Fibroblast of upper back skin (primary cell): ENCODE measurements at regions not wholly inside any gene's neighbourhood (a gene's known extent, or its start where the extent isn't known, plus 50 kb on each side); places are given as distances from the start of the nearest gene placed in this dataset.
"Not testable (repeated sequence)": the region's sequence is repeated elsewhere in the genome, so short reads cannot be mapped to it uniquely, and the experiment has no call there.

Source experiments
- DNase-seq: peaks from one replicate; pipeline ENCODE4 v3.0.0-alpha.2; 2013

DNA sequence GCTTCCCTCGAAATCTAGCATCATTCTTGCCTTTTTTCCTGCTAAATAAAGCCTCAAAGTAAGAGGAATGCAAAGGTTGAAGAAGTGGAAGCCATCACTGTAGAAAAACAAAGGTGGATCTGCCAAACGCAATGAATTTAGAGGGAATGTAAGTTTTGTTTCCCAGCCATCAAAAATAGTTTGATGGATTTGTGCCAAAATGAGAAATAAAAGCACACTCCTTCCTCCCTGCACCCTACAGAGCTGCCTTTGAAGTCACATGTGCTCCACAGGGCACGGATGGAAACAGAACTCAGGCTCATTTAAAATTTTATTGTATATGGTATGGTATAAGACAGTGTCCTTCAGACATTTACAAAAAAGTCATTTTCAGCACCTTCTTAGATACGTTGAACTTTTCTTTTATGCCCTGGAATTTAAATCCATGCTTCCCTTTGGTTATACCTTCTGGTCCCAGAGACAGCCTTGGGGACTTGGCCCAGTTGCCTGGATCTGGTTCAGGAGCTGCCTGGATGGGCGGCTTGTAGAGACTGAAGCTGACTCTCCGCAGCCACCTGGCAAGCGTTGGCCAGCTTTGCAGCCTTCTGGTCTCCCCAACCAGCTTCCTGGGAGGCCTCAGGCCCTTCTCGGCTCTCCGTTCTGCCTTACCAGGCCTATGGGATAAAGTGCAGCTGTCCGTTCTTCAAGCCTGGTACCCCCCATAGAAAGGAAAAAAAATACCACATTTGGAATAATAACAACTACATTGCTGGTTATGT is 228.5 kb upstream of the NEBL start:
- no peak for DNase-seq

GRCh38 chr10:21122907-21123306 is 225.8 kb upstream of the NEBL start:
- no peak for DNase-seq

DNA sequence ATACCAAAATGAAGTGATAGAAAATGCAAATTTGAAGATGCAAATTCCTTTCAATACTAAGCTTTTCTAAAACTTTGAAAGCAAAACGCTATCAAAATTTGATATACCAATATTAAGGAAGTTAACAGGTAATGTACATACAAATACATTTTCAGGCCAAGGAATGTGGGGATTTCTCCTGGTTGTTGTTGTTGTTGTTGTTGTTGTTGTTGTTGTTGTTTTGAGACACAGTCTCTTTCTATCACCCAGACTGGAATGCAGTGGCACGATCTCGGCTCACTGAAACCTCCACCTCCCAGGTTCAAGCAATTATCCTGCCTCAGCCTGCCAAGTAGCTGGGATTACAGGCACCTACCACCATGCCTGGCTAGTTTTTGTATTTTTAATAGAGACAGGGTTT is 224.7 kb upstream of the NEBL start:
- DNase-seq = not testable (repeated sequence)

DNA sequence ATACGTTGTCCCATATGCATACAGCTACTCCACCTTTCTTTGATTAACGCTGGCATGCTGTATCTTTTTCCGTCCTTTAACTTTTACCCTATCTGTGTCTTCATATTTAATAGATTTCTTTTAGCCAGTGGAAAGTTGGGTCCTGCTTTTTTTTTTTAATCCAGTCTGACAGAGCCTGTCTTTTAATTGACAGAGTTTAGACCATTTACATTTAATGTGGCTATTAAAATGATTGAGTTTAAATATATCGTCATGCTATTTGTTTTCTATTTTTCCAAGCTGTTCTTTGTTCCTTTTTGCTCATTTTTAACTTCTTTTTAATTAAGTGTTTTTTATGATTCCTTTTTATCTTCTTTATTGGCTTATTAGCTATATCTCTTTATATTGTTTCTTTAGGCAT is 217.6 kb upstream of the NEBL start:
- DNase-seq = no peak

- no peak for DNase-seq
Observed at GRCh38 chr10:21110358-21110757, 213.2 kb upstream of the NEBL start.

GRCh38 chr10:21106931-21107330 is 209.8 kb upstream of the NEBL start:
- not testable (repeated sequence) for DNase-seq

GRCh38 chr10:21105331-21105730 is 208.2 kb upstream of the NEBL start:
- DNase-seq = not testable (repeated sequence)

DNA sequence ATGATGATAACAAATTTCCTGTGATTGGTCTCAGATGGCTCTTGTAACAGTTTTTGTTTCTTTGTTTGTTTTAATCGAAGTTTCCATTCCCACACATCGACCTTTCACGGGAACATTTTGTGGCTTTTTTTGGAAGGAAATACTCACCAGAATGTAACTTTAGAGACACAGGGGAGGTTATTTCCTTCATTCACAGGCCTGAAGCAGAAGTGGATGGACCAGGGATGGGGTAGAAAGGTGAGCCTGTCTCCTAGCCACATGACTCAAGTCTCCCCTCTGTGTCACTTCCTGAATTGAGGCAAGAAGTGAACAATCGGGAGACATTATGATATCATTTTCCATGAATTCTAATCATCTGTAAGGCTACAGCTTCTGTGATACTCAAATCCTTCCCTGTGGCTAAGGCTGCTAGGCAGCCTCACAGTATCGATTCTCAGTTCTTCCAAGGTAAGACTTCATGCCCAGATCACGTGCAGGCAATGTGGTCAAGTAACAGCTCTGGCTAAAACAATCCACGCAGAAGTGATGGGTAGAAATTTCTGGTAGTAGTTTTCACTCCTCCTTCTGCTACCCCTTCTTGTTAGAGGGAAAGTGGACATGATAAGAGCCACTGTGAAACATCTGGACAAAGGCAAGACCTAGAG is 203.9 kb upstream of the NEBL start:
- peak; percentile 47 for DNase-seq

- DNase-seq = peak; percentile 14
Observed at GRCh38 chr10:21100190-21100589, 203.1 kb upstream of the NEBL start.

GRCh38 chr10:21099291-21100062 is 202.4 kb upstream of the NEBL start:
- DNase-seq = peak; percentile 17

- DNase-seq = no peak
Observed at GRCh38 chr10:21097926-21098355, 200.8 kb upstream of the NEBL start.

- DNase-seq = no peak
Observed at GRCh38 chr10:21095494-21096055, 198.5 kb upstream of the NEBL start.

GRCh38 chr10:21095073-21095472 is 198.0 kb upstream of the NEBL start:
- no peak for DNase-seq

GRCh38 chr10:21092683-21093524 is 195.8 kb upstream of the NEBL start:
- peak; percentile 50 for DNase-seq

DNA sequence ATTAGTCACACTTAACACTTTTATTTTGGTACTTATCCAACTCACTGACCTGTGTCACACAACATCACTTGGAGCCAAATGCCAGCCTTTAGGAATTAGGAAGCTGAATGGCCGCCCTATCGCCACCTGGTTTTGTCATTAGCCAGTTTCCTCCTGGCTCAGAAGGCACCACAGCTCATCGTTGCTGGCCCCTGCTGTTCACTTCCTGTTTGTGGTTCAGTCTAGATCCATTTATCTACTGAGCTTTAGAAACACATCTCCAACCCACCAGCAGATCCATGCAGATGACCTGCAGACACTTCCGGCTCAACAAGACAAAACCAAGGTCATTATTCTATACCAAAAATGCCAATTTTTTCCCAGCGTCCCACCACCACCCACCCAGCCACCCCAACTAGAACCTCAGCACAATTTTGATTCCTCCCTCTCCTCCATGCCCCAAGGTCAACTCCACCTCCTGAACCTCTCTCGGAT is 193.5 kb upstream of the NEBL start:
- DNase-seq = no peak

DNA sequence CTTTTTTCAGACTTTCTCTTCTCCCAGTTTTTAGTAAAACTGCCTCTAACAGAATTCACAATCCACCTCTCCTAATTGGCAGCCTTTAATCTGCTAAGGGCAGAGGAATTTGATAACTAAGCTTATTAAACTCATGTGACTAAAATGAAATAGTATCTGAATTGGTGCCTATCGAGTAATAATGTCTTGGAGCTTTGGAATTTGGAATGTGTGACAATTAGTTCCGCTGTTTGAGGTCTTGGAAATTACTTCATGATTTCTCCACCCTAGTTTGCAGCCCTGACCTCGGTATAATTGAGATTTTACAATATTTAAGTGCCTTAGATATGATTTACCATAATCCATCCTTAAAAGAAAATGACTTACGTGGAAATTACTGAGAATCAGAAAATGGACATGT is 190.4 kb upstream of the NEBL start:
- DNase-seq = no peak

DNA sequence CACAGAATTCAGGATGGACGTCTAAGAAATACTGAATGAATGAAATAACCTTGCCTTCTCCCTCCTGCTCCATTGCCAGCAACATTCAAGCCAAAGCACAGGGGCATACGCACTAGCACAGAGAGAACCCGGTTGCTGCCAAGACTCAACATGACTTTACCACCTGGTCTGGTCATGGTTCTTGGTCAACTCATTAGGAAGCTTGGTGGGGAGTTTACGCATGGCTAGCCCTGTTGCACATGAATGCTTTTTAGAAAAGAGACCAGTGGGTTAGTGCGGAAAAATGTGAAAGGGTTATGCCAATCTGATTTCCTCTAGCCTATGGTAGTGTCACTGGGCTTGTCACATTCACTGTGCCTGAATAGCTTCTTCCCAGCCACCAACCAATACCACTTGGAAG is 187.6 kb upstream of the NEBL start:
- DNase-seq = no peak

GRCh38 chr10:21083861-21084260 is 186.8 kb upstream of the NEBL start:
- DNase-seq = peak; percentile 47

DNA sequence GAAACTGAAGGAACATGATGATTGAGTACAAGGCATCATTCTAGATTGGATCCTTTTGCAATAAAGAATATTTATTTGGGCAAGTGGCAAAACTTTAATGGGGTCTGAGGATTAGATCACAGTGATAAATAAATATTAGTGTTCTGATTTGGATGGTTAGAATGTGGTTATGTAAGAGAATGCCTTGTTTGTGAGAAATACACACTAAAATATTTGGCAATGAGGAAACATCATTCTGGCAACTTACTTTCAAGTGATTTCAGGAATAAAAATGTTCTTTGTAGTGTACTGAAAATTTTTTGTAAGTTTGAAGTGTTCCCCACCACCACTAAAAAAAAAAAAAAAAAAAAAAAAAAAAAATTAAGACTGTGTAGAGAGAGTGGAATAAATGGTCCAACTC is 185.1 kb upstream of the NEBL start:
- no peak for DNase-seq

- peak; percentile 86 for DNase-seq
Observed at GRCh38 chr10:21080261-21080660, 183.2 kb upstream of the NEBL start.

GRCh38 chr10:21079330-21079658 is 182.2 kb upstream of the NEBL start:
- DNase-seq = no peak
